ENCODE measurements at regions not wholly inside any gene's neighbourhood (a gene's known extent, or its start where the extent isn't known, plus 50 kb on each side); places are given as distances from the start of the nearest gene placed in this dataset.

DNA sequence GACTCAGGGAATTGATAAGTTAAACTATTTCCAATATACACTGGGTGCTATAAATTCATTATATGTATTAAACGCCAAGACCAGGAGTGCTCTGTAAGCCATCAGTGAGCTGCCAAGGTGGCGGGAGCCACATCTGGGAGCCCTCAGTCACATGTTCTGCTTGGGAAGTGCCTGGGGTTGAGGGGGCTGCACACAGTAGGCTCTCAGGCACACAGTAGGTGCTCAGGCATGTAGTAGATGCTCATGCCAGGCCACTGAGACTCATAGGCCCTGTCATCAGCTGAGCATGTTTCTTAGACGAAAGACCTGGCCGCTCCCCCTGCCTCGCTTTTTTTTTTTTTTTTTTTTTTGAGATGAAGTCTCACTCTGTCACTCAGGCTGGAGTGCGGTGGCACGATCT is 83.3 kb upstream of the BHLHE23 start:
- TF ChIP-seq, protein P1, sequence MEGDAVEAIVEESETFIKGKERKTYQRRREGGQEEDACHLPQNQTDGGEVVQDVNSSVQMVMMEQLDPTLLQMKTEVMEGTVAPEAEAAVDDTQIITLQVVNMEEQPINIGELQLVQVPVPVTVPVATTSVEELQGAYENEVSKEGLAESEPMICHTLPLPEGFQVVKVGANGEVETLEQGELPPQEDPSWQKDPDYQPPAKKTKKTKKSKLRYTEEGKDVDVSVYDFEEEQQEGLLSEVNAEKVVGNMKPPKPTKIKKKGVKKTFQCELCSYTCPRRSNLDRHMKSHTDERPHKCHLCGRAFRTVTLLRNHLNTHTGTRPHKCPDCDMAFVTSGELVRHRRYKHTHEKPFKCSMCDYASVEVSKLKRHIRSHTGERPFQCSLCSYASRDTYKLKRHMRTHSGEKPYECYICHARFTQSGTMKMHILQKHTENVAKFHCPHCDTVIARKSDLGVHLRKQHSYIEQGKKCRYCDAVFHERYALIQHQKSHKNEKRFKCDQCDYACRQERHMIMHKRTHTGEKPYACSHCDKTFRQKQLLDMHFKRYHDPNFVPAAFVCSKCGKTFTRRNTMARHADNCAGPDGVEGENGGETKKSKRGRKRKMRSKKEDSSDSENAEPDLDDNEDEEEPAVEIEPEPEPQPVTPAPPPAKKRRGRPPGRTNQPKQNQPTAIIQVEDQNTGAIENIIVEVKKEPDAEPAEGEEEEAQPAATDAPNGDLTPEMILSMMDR (IDR thresholded peaks at IDR 0.05; ENCODE audit: extremely low read depth, missing control alignments): no peak
- DNase-seq (ENCODE audit: low spot score): no peak

DNA sequence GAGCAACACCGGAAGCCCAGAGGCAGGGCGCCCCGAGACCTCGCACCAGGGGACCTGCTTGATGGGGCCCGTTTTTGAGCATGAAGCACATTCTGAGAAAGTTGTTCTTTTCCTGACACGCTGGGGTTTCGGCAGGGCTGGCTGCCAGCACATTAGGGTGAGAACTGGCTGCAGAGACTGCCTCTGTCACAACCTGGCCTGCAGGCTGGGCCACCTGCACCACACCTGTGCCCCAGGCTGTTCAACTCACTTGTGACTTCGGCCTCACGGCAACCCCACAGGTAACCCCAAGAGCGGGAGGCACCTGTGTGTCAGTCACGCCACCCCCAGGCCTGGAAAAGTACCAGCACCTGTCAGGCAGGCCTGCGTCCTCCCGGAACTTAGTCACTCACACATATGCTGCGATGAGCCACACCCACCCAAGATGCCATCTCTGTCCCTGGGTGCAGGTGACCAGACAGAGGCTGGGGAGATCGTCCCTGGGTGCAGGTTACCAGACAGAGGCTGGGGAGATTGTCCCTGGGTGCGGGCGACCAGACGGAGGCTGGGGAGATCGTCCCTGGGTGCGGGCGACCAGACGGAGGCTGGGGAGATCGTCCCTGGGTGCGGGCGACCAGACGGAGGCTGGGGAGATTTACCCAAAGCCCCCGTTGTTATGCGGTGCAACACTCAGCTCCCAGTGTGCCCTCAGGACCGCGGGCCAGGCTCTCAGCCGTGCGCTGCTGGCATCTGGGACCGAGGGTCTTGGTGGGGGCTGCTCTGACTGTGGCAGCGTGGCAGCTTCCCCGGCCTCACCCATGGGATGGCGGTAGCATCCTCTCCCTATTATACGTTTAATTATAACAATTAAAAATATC is 82.5 kb upstream of the BHLHE23 start:
- DNase-seq (ENCODE audit: low spot score): no peak
- TF ChIP-seq, protein P1 (IDR thresholded peaks at IDR 0.05; ENCODE audit: extremely low read depth, missing control alignments): no peak

DNA sequence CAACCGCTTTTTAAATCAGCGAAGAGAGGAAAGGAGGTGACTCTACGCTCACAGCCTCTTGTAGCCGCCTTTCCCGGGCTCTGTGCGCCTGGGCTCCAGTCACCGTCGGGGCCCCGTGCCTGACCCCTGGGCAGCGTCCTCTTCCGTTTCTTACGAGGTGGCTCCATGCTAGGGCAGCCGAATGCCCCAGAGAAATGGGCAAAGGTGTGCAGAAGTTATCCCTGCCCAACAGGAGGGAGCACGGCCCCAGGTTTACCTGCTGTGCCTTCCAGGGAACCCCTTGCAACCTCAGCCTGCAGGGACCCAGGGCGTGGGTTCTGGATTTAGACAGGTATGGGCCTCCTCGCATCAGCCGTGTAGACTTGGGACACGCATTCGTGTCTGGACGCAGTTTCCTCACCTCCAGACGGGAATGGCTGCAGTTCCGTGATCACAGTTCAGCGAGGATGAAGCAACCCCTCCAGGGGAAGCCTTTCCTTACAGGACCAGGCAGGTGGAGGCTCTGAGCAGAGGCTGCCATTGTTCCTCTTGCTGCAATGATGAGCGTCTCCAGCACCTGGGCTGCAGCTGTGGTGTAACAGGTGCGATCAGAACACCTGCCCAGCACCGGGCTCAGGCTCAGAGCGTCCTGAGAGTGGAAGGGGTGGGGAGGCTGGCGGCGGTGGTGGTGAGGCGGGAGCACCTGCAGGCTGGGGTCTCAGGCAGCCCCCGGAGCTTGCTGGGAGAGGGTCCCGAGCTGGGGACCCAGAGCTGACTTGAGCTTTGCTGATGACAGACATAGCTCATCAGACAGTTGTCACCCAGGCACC is 81.3 kb upstream of the BHLHE23 start:
- TF ChIP-seq, protein P1 (IDR thresholded peaks at IDR 0.05; ENCODE audit: extremely low read depth, missing control alignments): no peak
- DNase-seq (ENCODE audit: low spot score): no peak

DNA sequence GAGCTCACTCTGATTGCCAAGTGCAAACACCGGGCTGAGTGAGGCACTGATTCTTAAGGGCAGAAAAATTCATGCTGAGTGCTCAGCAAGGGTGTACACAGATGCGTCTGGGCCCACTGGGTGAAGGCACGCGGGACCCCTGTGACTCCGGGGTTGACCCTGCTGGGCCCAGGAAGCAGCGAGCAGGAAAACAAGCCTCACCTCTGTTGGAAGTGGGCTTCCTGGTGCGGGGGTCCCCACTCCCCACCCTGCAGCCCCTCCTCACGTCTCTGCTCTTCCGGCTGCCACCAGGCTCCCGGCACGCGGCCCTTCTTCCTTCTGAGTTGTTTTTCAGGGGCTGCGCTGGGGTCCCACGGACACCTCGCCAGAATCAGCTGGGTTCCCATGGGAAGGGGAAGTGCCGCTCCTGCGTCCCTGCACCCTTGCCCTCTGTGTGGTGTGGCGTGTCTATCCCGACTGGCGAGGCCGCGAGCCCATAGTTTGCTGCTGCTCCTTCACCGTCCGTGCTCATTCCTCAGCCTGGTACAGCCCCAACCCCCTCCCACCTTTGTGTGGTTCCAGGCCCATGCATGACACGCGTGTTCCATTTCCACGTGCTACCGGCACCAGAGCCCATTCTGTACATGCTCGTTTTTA is 80.6 kb upstream of the BHLHE23 start:
- TF ChIP-seq, protein P1 (IDR thresholded peaks at IDR 0.05; ENCODE audit: extremely low read depth, missing control alignments): no peak
- DNase-seq (ENCODE audit: low spot score): no peak

DNA sequence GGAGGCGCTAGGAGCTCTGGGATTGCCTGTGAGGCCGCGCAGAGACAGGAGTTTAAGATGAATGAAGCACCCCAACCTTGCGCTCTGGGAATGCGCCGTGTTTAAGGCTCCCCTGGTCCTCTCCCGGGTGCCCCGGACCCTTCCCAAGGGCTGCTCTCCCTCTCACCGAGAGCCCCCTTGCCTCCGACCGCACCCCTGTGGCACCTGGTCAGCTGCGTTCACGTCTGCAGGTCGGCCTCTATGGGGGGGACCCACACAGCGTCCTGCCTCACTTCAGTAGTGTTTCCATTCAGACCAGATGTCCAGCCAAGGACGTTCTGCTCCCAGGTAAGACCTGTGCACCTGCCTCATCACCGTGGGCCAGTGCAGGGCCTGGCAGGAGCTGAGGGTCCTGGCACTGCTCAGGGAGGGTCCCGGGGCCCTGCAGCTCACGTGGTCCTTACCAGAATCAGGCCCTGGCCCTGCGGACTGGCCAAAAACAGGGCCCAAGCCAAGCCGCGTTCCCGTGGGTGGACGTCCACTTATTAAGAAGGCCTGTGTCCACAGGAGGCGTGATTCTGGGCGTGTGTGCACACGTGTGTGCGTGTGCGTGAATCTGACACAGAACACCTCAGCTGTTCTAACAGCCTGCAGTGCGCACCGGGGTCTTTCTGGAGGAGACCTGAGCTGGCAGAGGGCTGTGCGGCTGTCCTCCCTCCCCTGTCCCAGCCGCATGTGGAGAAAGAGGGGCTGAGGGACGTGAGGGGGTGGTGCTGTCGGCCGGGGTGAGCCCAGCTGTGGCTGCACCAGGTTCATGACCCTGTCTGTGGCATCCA is 79.9 kb upstream of the BHLHE23 start:
- no peak for DNase-seq (ENCODE audit: low spot score)

DNA sequence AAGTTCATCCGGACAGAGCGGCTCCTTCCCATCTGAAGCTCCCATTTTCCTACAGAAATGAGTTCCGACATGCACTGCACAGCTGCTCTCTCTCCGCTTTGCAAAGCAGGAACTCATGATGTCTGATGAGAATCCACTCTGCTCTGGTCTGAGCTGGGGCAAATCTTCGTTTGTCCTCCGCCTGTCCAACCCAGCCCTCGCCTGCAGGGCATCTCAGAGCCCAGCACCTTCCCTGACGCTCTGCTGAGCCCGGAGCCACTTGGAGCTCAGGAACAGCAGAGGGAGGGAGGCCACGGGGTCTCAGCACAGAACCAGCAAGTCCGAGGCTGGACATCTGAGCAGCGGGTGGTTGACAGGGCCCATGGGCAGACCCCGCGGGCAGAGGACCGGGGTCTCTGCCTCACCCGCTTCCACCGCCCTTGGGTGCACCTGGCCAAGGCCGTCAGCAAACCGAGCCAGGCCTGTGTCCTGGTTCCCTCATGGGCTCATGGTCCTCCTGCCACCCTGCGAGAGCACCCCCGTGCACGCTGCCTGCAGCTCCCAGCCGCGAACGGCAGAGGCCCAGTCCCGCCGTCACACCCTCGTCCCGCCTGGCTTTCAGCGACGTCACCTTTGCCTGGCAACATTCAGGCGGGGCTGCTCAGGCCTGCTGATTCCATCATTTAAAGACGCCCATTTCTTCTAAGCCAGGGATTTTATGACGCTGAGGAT is 78.5 kb upstream of the BHLHE23 start:
- TF ChIP-seq, protein P1 (IDR thresholded peaks at IDR 0.05; ENCODE audit: extremely low read depth, missing control alignments): no peak
- no peak for DNase-seq (ENCODE audit: low spot score)

More for the DNA sequence above, 79.9 kb upstream of the BHLHE23 start:
- TF ChIP-seq, protein P1 (IDR thresholded peaks at IDR 0.05; ENCODE audit: extremely low read depth, missing control alignments): no peak
